Activated naive CD4-positive, alpha-beta T cell treated with anti-CD3 and anti-CD28 coated beads for 36 hours (primary cell): ENCODE measurements at regions not wholly inside any gene's neighbourhood (a gene's known extent, or its start where the extent isn't known, plus 50 kb on each side); places are given as distances from the start of the nearest gene placed in this dataset.

ENCODE experiments used
- CTCF ChIA-PET: fragments of 350-600 bp; sonication (Branson Sonifier 250); formaldehyde crosslinking; loops from one replicate; lab custom pipeline; 2021; ENCODE audit warnings: antibody characterized with exemption; lab: Charles Lee
- DNase-seq: peaks from one replicate; pipeline ENCODE4 v3.0.0-alpha.2; 2020
- H3K27ac Mint-ChIP-seq: one replicate; pipeline ENCODE4 v1.8.0; 2021; ENCODE audit warnings: mild to moderate bottlenecking, mixed read lengths
- H3K27me3 Mint-ChIP-seq: one replicate; pipeline ENCODE4 v1.8.0; 2021; ENCODE audit warnings: low read depth, mixed read lengths
- H3K36me3 Mint-ChIP-seq: one replicate; pipeline ENCODE4 v1.8.0; 2021; ENCODE audit warnings: low read depth, mixed read lengths
- H3K4me1 Mint-ChIP-seq: one replicate; pipeline ENCODE4 v1.8.0; 2021; ENCODE audit warnings: low read depth, mixed read lengths
- H3K4me3 Mint-ChIP-seq: one replicate; pipeline ENCODE4 v1.8.0; 2021; ENCODE audit warnings: mild to moderate bottlenecking, moderate library complexity, mixed read lengths
- H3K9me3 Mint-ChIP-seq: one replicate; pipeline ENCODE4 v1.8.0; 2021; ENCODE audit warnings: mixed read lengths
- intact Hi-C: fragments of 100-400 bp; cut with micrococcal nuclease; formaldehyde crosslinking; loops from one replicate; pipeline ENCODE4 v1.15.1; 2023

DNA sequence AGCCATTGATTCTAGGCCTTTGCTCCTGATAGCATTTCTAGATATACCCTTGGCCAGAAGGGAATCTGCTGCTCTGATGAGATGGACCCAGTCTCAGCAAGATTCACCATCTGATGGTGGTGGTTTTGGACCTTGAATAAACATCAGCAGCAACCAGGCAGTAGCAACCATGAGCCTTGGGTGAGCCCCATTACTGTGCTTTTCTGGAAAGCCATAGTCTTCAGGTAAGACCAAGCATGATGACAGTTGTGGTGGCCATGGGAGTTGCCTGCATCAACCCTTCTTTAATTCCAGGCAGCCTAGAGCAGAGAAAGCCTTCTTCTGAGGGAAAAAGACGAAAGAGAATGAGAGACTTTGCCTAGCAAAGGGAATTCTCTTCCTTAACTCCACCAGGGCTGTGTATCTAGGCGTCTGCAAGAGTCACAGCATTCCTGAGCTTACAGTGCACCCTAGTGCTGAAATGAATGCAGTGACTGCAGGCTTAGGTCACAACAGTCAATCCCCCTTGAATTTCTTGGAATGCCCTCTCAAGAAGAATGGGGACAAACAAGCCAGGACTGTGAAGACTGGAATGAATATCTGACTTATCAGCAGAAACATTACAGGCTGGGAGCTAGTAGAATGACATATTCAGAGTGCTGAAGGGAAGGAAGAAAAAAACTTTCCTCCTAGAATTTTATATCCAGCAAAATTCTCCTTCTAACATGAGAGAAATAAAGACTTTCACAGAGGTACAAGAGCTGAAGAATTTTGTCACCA lies 942.4 kb upstream of the PCDH20 start:
- intact Hi-C loops, result no loop called here
- no peaks in the 10 kb centered on the region for H3K9me3 Mint-ChIP-seq
- DNase-seq, result no peak
- no peak overlapping the region for H3K27ac Mint-ChIP-seq
- CTCF ChIA-PET, result no interaction called here
- no peaks in the 10 kb centered on the region for H3K4me1 Mint-ChIP-seq
- no peak overlapping the region for H3K4me3 Mint-ChIP-seq
- H3K36me3 Mint-ChIP-seq, result no peaks in the 10 kb centered on the region
- no peaks in the 10 kb centered on the region for H3K27me3 Mint-ChIP-seq

DNA sequence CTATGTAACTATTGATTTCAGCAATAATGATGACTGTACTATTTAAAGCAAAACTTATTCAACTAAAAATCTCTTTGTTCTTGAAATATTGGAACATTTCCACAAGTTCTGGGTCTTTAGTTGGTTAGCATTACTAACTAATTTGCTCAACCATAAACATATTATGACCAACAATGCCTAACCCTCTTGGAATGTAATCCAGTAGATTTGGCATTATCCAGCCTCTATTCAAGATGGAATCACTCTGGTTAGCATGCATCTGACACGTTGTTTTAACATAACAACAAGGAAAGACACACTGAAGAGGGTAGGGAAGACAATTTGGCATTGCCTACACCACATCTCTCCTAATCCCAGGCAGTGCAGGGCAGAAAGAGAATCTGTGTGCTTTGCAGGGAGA lies 941.3 kb upstream of the PCDH20 start:
- intact Hi-C loops, result no loop called here
- no peaks in the 10 kb centered on the region for H3K4me1 Mint-ChIP-seq
- CTCF ChIA-PET, result no interaction called here

DNA sequence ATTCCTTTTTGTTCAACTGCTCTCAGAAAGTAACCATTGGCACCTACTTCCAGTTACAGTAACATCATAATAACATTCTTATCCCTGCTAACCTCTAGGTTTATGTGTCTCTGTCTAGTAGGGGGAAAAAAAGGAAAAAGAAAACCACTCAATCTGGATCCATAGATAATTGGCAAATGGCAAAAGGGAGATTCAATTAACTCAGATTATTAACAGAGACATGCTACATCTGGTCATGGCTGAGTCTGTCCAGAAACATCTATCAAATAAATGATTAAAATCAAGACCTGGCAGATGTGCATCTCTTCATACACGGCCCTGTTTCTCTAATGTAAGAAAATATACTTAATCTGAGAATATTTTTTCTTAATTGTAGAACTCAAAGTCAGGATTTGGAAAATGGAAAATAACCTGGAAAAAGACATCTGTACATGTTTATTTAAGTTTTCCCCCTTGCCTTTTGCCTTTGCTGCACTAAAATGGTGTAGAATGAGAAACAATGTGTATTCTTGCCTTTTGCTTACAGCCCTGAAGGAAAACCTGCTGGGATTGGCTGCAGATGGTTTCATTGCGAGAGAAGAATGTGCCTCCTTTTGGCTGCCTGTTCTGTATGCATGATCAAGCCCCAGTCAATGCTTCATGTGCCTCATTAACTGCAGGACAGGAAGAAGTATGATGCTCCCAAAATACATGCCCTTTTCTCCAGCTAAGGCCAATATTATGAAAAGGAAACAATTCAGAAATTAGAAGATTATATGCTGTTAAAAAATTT lies 921.6 kb upstream of the PCDH20 start:
- no peaks in the 10 kb centered on the region for H3K27me3 Mint-ChIP-seq
- no peaks in the 10 kb centered on the region for H3K4me1 Mint-ChIP-seq
- DNase-seq, result no peak
- CTCF ChIA-PET, result no interaction called here
- H3K36me3 Mint-ChIP-seq, result no peaks in the 10 kb centered on the region
- H3K27ac Mint-ChIP-seq, result no peak overlapping the region
- no peaks in the 10 kb centered on the region for H3K9me3 Mint-ChIP-seq
- no peak overlapping the region for H3K4me3 Mint-ChIP-seq
- intact Hi-C loops, result no loop called here

More for the DNA sequence above, 941.3 kb upstream of the PCDH20 start:
- no peaks in the 10 kb centered on the region for H3K27me3 Mint-ChIP-seq
- DNase-seq, result no peak
- H3K27ac Mint-ChIP-seq, result no peak overlapping the region
- H3K36me3 Mint-ChIP-seq, result no peaks in the 10 kb centered on the region
- H3K9me3 Mint-ChIP-seq, result no peaks in the 10 kb centered on the region
- H3K4me3 Mint-ChIP-seq, result no peak overlapping the region

DNA sequence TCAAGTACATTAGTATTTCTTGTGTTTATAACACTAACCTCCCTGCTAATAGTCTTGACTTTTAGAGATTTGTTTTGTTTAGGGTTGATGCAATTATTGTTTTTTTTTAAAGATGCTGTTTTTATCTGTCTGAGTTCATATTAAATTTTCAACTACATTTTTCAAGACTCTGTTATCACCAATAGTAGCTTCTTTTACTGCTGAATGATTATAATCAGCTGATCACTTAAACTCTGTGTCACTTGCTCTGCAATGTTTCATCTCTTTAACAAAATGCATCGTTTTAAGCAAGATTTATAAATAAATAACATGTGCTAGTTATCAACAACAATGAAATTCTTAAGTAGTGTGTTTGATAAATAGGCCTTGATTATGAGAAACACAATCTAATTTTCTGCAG lies 920.9 kb upstream of the PCDH20 start:
- Mint-ChIP-seq H3K36me3 (no peaks in the 10 kb centered on the region), H3K27me3 (no peaks in the 10 kb centered on the region), H3K9me3 (no peaks in the 10 kb centered on the region), H3K4me3 (no peak overlapping the region), H3K27ac (no peak overlapping the region), H3K4me1 (no peaks in the 10 kb centered on the region)
- CTCF ChIA-PET, result no interaction called here
- no peak for DNase-seq
- intact Hi-C loops, result no loop called here

DNA sequence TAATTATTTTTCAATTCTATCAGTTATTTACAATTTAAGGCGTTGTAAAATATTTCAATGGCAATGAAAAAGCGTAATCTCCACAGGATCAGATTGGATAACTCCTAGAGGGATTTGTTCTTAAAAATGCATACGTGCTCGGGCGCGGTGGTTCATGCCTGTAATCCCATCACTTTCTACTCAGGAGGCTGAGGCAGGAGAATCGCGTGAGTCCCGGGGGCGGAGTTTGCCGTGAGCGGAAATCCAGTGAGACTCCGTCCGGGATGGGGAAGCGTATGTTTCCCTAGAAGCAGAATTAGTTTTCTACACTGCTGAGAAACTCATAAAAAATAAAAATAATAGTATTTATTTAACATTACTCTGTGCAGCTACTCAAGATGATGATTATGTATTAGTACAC lies 917.8 kb upstream of the PCDH20 start:
- Mint-ChIP-seq H3K4me1 (no peaks in the 10 kb centered on the region), H3K4me3 (no peak overlapping the region), H3K9me3 (no peaks in the 10 kb centered on the region), H3K27me3 (no peaks in the 10 kb centered on the region), H3K36me3 (no peaks in the 10 kb centered on the region), H3K27ac (no peak overlapping the region)
- no peak for DNase-seq
- CTCF ChIA-PET, result no interaction called here
- intact Hi-C loops, result no loop called here

DNA sequence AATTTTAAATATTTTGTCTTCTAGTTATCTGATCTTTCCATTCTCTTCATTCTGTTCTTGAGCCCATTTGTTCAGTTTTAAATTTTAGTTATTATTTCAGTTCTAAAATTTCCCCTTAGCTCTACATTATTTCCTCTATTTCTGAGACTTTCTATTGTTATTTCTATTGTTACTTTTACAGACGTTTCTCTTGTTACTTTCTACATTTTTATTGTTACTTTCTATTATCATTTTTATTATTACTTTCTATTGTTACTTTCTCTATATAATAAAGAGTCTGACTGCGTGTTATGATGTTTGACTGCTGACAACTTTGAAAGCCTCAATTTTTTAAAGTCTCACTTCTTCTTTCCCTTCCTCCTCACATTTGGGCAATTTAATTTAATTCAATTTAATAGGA lies 915.7 kb upstream of the PCDH20 start:
- DNase-seq, result no peak
- Mint-ChIP-seq H3K4me1 (no peaks in the 10 kb centered on the region), H3K27me3 (no peaks in the 10 kb centered on the region), H3K9me3 (peaks cover 3% of the 10 kb centered on the region), H3K36me3 (no peaks in the 10 kb centered on the region), H3K4me3 (no peak overlapping the region), H3K27ac (no peak overlapping the region)
- intact Hi-C loops, result no loop called here
- CTCF ChIA-PET, result no interaction called here

DNA sequence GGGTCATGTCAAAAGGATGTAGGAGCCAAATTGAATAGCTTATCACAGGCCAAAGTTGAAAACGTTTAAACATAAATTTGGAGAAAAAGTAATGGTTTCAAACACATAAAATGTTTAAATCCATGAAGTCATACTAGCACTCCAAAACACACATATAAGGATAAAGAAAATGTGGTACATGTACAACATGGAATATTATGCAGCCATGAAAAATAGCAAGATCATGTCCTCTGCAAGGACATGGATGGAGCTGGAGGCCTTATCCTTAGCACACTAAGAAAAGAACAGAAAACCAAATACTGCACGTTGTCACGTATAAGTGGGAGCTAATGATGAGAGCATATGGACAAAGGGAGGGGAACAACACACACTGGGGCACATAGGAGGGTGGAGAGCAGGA lies 911.7 kb upstream of the PCDH20 start:
- Mint-ChIP-seq H3K27me3 (no peaks in the 10 kb centered on the region), H3K27ac (no peak overlapping the region), H3K4me3 (no peak overlapping the region), H3K4me1 (no peaks in the 10 kb centered on the region), H3K36me3 (no peaks in the 10 kb centered on the region), H3K9me3 (peaks cover 3% of the 10 kb centered on the region)
- intact Hi-C loops, result no loop called here
- DNase-seq, result no peak
- CTCF ChIA-PET, result no interaction called here

DNA sequence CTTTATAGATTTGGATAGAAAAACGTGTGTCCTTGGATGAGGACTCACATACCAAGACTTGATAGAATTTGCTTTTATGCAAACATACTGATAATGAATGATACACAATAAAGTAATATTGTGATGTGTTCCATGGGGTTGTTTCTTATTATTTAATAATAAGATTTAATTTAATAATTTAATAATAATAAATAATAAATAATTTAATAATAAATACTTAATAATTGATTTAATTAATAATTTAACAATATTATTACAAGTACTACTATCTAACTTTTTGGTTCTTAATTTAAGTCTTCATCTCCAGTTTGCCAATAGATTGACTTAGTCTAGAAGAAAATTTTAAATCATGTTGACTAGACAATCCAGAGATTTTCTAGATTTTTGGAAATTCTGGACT lies 909.2 kb upstream of the PCDH20 start:
- H3K36me3 Mint-ChIP-seq, result no peaks in the 10 kb centered on the region
- no peak overlapping the region for H3K27ac Mint-ChIP-seq
- CTCF ChIA-PET, result no interaction called here
- no peaks in the 10 kb centered on the region for H3K27me3 Mint-ChIP-seq
- intact Hi-C loops, result no loop called here
- no peak for DNase-seq
- H3K4me1 Mint-ChIP-seq, result no peaks in the 10 kb centered on the region
- H3K4me3 Mint-ChIP-seq, result no peak overlapping the region
- peaks cover 3% of the 10 kb centered on the region for H3K9me3 Mint-ChIP-seq

DNA sequence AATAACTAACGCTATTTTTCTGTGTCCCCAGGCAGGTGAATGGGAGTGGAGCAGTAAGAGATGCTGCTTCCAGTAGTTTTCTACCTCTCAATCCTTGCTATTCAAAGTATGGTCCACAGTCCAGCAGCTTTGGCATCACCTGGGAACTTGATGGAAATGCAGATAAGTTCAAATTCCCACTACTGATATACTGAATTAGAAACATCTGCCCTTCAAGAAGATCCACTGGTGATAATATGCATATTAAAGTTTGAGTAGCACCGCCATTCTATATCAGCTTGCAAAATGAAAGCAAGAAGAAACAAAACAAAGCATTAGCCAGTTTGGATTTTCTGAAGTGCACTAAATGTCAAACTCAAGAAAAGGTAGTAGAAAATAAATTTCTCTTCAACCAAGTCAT lies 906.2 kb upstream of the PCDH20 start:
- H3K9me3 Mint-ChIP-seq, result no peaks in the 10 kb centered on the region
- no peak overlapping the region for H3K4me3 Mint-ChIP-seq
- CTCF ChIA-PET, result interaction anchor here (1.7 kb wide), 1 partner anchor 201 kb away, joined by 4 read pairs; no protein-coding TSS in a partner anchor
- intact Hi-C loops, result no loop called here
- no peak overlapping the region for H3K27ac Mint-ChIP-seq
- H3K36me3 Mint-ChIP-seq, result no peaks in the 10 kb centered on the region
- H3K4me1 Mint-ChIP-seq, result no peaks in the 10 kb centered on the region
- no peaks in the 10 kb centered on the region for H3K27me3 Mint-ChIP-seq
- no peak for DNase-seq

DNA sequence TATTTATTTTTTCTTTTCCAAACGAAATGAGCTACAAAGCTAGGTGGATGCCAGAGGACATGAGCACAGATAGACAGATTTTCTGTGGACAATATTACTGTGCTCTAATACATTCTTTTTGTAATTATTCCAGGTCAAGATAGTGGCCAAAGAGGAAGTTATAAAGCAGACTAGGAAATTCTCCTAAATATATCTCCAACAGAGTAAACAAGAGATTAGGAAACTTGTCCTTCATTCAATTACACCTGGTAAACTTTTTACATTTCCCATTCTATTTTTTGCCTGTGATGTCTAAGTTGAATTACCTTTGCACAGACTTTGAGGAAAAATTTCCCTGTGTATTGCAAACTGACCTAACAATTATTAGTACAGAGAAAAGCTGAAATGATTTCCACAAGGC lies 905.5 kb upstream of the PCDH20 start:
- CTCF ChIA-PET, result interaction anchor here (1.7 kb wide), 1 partner anchor 201 kb away, joined by 4 read pairs; no protein-coding TSS in a partner anchor
- intact Hi-C loops, result no loop called here
- H3K4me3 Mint-ChIP-seq, result no peak overlapping the region
- no peaks in the 10 kb centered on the region for H3K36me3 Mint-ChIP-seq
- H3K4me1 Mint-ChIP-seq, result no peaks in the 10 kb centered on the region
- no peaks in the 10 kb centered on the region for H3K27me3 Mint-ChIP-seq
- DNase-seq, result no peak
- no peaks in the 10 kb centered on the region for H3K9me3 Mint-ChIP-seq
- H3K27ac Mint-ChIP-seq, result no peak overlapping the region

DNA sequence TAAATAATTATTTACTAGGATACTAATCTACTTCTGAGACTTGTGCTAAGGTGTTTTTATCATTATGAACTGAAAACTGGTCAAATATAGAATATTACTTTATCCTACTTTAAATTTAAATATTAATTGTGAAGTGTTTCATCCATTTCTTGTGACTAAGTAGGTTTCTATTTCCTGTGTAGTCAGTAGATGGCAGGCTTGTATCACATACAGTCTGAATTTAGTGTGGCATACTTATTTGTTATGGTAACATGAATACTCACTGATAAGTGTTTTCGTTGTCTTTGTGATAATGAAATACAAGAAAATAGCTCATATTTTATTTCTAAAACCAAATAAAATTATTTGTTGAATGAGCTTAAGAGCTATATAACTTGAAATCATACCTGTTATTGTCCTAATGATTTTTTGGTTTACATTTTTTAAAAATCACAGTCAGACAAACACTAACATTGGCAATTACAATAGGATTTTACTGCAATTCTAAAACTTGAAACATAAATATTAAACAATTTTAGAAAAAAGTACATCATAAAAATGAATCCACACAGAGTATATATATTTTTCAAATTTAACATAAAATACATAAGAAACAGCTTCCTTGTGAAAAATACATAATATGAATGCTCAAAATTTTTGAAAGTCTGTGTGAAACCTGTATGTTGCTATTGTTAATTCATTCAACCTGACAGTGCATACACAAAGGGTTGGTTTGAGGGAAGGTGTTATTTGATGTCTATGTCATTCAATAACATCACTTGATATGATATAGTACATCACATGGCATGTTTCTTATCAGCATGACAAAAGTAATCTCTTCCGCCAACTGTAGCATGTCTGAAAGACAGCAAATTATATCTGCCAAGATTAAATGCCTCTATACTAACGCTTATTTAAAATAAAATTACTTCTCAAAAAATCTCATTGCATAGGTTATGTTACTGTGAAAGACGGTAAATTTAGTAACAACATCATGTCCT lies 904.8 kb upstream of the PCDH20 start:
- Mint-ChIP-seq H3K27ac (no peak overlapping the region), H3K9me3 (no peaks in the 10 kb centered on the region), H3K27me3 (no peaks in the 10 kb centered on the region), H3K4me1 (no peaks in the 10 kb centered on the region), H3K4me3 (no peak overlapping the region), H3K36me3 (no peaks in the 10 kb centered on the region)
- DNase-seq, result no peak
- CTCF ChIA-PET, result interaction anchor here (1.7 kb wide), 1 partner anchor 200 kb away, joined by 4 read pairs; no protein-coding TSS in a partner anchor
- intact Hi-C loops, result no loop called here

DNA sequence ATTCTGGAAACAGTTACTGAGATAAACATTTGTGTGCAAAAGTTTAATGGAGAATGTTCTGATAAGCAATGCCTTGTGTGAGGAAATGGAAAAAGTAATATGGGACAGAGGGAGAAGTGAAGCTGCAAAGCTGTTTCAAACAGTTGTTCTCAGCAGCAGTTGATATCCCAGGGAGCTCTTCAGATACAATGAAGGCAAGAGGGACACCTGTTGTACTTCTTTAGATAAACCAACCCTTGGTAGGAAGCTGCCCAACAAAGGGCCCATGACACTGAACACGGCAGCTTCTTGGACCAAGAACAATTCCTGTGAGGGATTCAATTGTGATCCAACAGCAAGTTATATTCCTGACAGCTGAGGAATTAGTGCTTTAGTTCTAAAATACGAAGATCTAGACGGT lies 894.3 kb upstream of the PCDH20 start:
- no peaks in the 10 kb centered on the region for H3K27me3 Mint-ChIP-seq
- H3K27ac Mint-ChIP-seq, result no peak overlapping the region
- intact Hi-C loops, result no loop called here
- H3K4me3 Mint-ChIP-seq, result no peak overlapping the region
- no peaks in the 10 kb centered on the region for H3K36me3 Mint-ChIP-seq
- DNase-seq, result no peak
- peaks cover 9% of the 10 kb centered on the region for H3K9me3 Mint-ChIP-seq
- no peaks in the 10 kb centered on the region for H3K4me1 Mint-ChIP-seq
- CTCF ChIA-PET, result no interaction called here
